IMR-90 (cell line): ENCODE measurements at regions not wholly inside any gene's neighbourhood (a gene's known extent, or its start where the extent isn't known, plus 50 kb on each side); places are given as distances from the start of the nearest gene placed in this dataset.

ENCODE experiments used
- ATAC-seq: fragments of 200-7000 bp; cut with Tn5 transposase; 2 replicates; pipeline ENCODE4 v1.9.1; 2020; ENCODE audit warnings: low read depth, mild to moderate bottlenecking, moderate library complexity
- BruUV-seq: library from RNA; stranded (reverse); fragments of 400-500 nt; replicated peaks from 2 replicates; lab custom pipeline; 2021; lab: Mats Ljungman, UMichigan
- CTCF ChIA-PET: fragments of 300-600 bp; formaldehyde crosslinking; extraction: SDS; loops from one replicate; lab custom pipeline; 2021; ENCODE audit warnings: antibody characterized with exemption; lab: Yijun Ruan, JAX
- POLR2A ChIA-PET: fragments of 300-600 bp; sonication (Branson Sonifier 250); formaldehyde crosslinking; loops from one replicate; lab custom pipeline; 2022; ENCODE audit warnings: antibody characterized with exemption; ENCODE audit not compliant: unreplicated experiment; lab: Charles Lee
- DNase-seq: peaks from one replicate; pipeline ENCODE4 v3.0.0; 2013
- H2AFZ ChIP-seq: replicated peaks from 2 replicates; pipeline ENCODE3; 2013; ENCODE audit warnings: low read length, mild to moderate bottlenecking; ENCODE audit not compliant: poor library complexity
- H2AK5ac ChIP-seq: 2 replicates; pipeline ENCODE4 v1.6.1; 2013; ENCODE audit warnings: low read depth, low read length, inconsistent platforms
- H2AK9ac ChIP-seq: replicated peaks from 2 replicates; pipeline ENCODE3; 2013; ENCODE audit warnings: mild to moderate bottlenecking, low read depth, low read length, moderate library complexity; ENCODE audit not compliant: poor library complexity
- H2BK120ac ChIP-seq: 2 replicates; pipeline ENCODE4 v1.6.1; 2013; ENCODE audit warnings: low read depth, low read length, inconsistent platforms
- H2BK15ac ChIP-seq: 3 replicates; pipeline ENCODE4 v1.6.1; 2013; ENCODE audit warnings: low read depth, low read length, inconsistent platforms
- H2BK20ac ChIP-seq: 2 replicates; pipeline ENCODE4 v1.6.1; 2013; ENCODE audit warnings: low read depth, mild to moderate bottlenecking, inconsistent platforms, low read length, moderate library complexity
- H2BK5ac ChIP-seq: 2 replicates; pipeline ENCODE4 v1.6.1; 2013; ENCODE audit warnings: mild to moderate bottlenecking, low read depth, low read length, inconsistent platforms; ENCODE audit not compliant: poor library complexity, severe bottlenecking
- H3K14ac ChIP-seq: replicated peaks from 2 replicates; pipeline ENCODE4 v1.6.1; 2013; ENCODE audit warnings: low read depth, low read length, inconsistent platforms
- H3K18ac ChIP-seq: 2 replicates; pipeline ENCODE4 v1.6.1; 2013; ENCODE audit warnings: low read depth, low read length, control low read depth
- H3K23ac ChIP-seq: 2 replicates; pipeline ENCODE4 v1.6.1; 2013; ENCODE audit warnings: low read depth, low read length, inconsistent platforms
- H3K27ac ChIP-seq: 2 replicates; pipeline ENCODE4 v1.5.1; 2013; ENCODE audit warnings: mild to moderate bottlenecking, control low read depth, low read length; ENCODE audit not compliant: insufficient read depth
- H3K27me3 ChIP-seq: 2 replicates; pipeline ENCODE4 v1.6.1; 2013; ENCODE audit warnings: low read length; ENCODE audit not compliant: control insufficient read depth, insufficient read depth
- H3K36me3 ChIP-seq: 2 replicates; pipeline ENCODE4 v1.6.1; 2013; ENCODE audit warnings: low read length, mixed read lengths; ENCODE audit not compliant: control insufficient read depth, insufficient read depth
- H3K4ac ChIP-seq: 2 replicates; pipeline ENCODE4 v1.6.1; 2013; ENCODE audit warnings: low read depth, low read length, inconsistent platforms
- H3K4me1 ChIP-seq: 2 replicates; pipeline ENCODE4 v1.6.1; 2013; ENCODE audit warnings: low read length, mixed read lengths; ENCODE audit not compliant: control insufficient read depth, insufficient read depth
- H3K4me2 ChIP-seq: 2 replicates; pipeline ENCODE4 v1.6.1; 2013; ENCODE audit warnings: low read depth, mild to moderate bottlenecking, control low read depth, low read length, moderate library complexity
- H3K4me3 ChIP-seq: 2 replicates; pipeline ENCODE4 v1.5.1; 2013; ENCODE audit warnings: low read depth, mild to moderate bottlenecking, control low read depth, low read length, moderate library complexity; ENCODE audit not compliant: insufficient read depth
- H3K56ac ChIP-seq: 2 replicates; pipeline ENCODE4 v1.6.1; 2013; ENCODE audit warnings: low read length, inconsistent platforms; ENCODE audit not compliant: insufficient read depth; ENCODE audit errors: extremely low read depth
- H3K79me1 ChIP-seq, 2 experiments: 2 replicates each; pipeline ENCODE4 v1.6.1; 2013; ENCODE audit warnings: low read length in 2 of 2, inconsistent platforms in 1 of 2, low read depth in 1 of 2
- H3K9ac ChIP-seq: 2 replicates; pipeline ENCODE4 v1.6.1; 2013; ENCODE audit warnings: low read depth, low read length, control low read depth
- H3K9me1 ChIP-seq: 2 replicates; pipeline ENCODE4 v1.6.1; 2013; ENCODE audit warnings: low read length, inconsistent platforms; ENCODE audit not compliant: insufficient read depth
- H3K9me3 ChIP-seq: 2 replicates; pipeline ENCODE4 v1.6.1; 2013; ENCODE audit warnings: low read length; ENCODE audit not compliant: control insufficient read depth, insufficient read depth
- H4K20me1 ChIP-seq: 2 replicates; pipeline ENCODE4 v1.6.1; 2013; ENCODE audit warnings: low read length, inconsistent platforms; ENCODE audit not compliant: insufficient read depth
- H4K5ac ChIP-seq: 2 replicates; pipeline ENCODE4 v1.6.1; 2013; ENCODE audit warnings: mild to moderate bottlenecking, low read depth, low read length, control low read depth
- H4K8ac ChIP-seq, 2 experiments: 2 replicates each; pipeline ENCODE4 v1.6.1; 2013; ENCODE audit warnings: low read depth in 2 of 2, low read length in 2 of 2, control low read depth in 1 of 2, inconsistent platforms in 1 of 2
- H4K91ac ChIP-seq: 2 replicates; pipeline ENCODE4 v1.6.1; 2013; ENCODE audit warnings: low read depth, low read length, inconsistent platforms; ENCODE audit not compliant: insufficient read depth
- CEBPB ChIP-seq: IDR thresholded peaks from 2 replicates; pipeline ENCODE4 v1.6.1; 2012; ENCODE audit warnings: low read depth, low read length, improper control_type of control experiment
- CHD1 ChIP-seq: IDR thresholded peaks from 2 replicates; pipeline ENCODE4 v1.6.1; 2012; ENCODE audit warnings: low read depth, low read length, improper control_type of control experiment
- MAZ ChIP-seq: IDR thresholded peaks from 2 replicates; pipeline ENCODE4 v1.6.1; 2012; ENCODE audit warnings: low read depth, mild to moderate bottlenecking, low read length, improper control_type of control experiment, moderate library complexity, borderline replicate concordance
- MXI1 ChIP-seq: IDR thresholded peaks from 2 replicates; pipeline ENCODE4 v1.6.1; 2012; ENCODE audit warnings: low read depth, mild to moderate bottlenecking, low read length, moderate library complexity, borderline replicate concordance
- POLR2A ChIP-seq: IDR thresholded peaks from 2 replicates; pipeline ENCODE4 v1.6.1; 2012; ENCODE audit warnings: mild to moderate bottlenecking, low read depth, low read length
- WGBS, 2 experiments: methylation state at CpG; one replicate each; pipeline versions ENCODE4 v1.1.5 to v1.1.7; 2013; ENCODE audit warnings: missing lambda C conversion rate in 2 of 2; ENCODE audit not compliant: insufficient read length in 1 of 2; ENCODE audit errors: extremely low coverage in 2 of 2; 5-methylcytosine and 5-hydroxymethylcytosine counted together
- dilution Hi-C: fragments of 300-500 bp; cut with HindIII; formaldehyde crosslinking; loops from one replicate; pipeline ENCODE4 v1.14.3; 2018; ENCODE audit warnings: low sequenced_read_pairs; ENCODE audit not compliant: unreplicated experiment
- in situ Hi-C: fragments of 300-500 bp; cut with MboI; formaldehyde crosslinking; loops from 3 replicates; pipeline ENCODE4 v1.14.3; 2019; ENCODE audit warnings: low sequenced_read_pairs, inconsistent platforms, mixed read lengths
- intact Hi-C: fragments of 100-400 bp; cut with micrococcal nuclease; formaldehyde crosslinking; loops from 2 replicates; pipeline ENCODE4 v1.10.0; 2022
- TF ChIP-seq, protein P1 (sequence below): conservative IDR thresholded peaks from 2 replicates; pipeline ENCODE4 v1.5.1; 2012; ENCODE audit warnings: mild to moderate bottlenecking, low read depth, low read length, improper control_type of control experiment
- TF ChIP-seq, protein P2 (sequence below): fragments of 150-350 bp; IDR thresholded peaks from 2 replicates; pipeline ENCODE4 v1.6.1; 2017; ENCODE audit warnings: mild to moderate bottlenecking, antibody characterized with exemption, low read length, low read depth

GRCh38 chr4:8726344-8726851, 133.8 kb downstream of the CPZ start:
- no peak overlapping the region for H2BK5ac ChIP-seq
- no peak overlapping the region for H2AK9ac ChIP-seq
- H4K5ac ChIP-seq = no peak overlapping the region
- no peak for DNase-seq
- no peak overlapping the region for H2BK120ac ChIP-seq
- intact Hi-C loops (no loop called here), dilution Hi-C loops (no loop called here), in situ Hi-C loops (no loop called here)
- H2BK15ac ChIP-seq = no peak overlapping the region
- peaks cover 2% of the 10 kb centered on the region; the same call in 1 of the 2 replicates for H3K9me3 ChIP-seq
- no peaks in the 10 kb centered on the region for H3K9me1 ChIP-seq
- no peaks in the 10 kb centered on the region for H4K20me1 ChIP-seq
- no peak overlapping the region for H4K8ac ChIP-seq
- no peak overlapping the region for H2AFZ ChIP-seq
- H3K9ac ChIP-seq = no peak overlapping the region
- no peaks in the 10 kb centered on the region for H3K79me1 ChIP-seq
- H3K27me3 ChIP-seq = peaks cover 2% of the 10 kb centered on the region; the same call in 1 of the 2 replicates
- no TSS peak for BruUV-seq
- TF ChIP-seq, protein P1, sequence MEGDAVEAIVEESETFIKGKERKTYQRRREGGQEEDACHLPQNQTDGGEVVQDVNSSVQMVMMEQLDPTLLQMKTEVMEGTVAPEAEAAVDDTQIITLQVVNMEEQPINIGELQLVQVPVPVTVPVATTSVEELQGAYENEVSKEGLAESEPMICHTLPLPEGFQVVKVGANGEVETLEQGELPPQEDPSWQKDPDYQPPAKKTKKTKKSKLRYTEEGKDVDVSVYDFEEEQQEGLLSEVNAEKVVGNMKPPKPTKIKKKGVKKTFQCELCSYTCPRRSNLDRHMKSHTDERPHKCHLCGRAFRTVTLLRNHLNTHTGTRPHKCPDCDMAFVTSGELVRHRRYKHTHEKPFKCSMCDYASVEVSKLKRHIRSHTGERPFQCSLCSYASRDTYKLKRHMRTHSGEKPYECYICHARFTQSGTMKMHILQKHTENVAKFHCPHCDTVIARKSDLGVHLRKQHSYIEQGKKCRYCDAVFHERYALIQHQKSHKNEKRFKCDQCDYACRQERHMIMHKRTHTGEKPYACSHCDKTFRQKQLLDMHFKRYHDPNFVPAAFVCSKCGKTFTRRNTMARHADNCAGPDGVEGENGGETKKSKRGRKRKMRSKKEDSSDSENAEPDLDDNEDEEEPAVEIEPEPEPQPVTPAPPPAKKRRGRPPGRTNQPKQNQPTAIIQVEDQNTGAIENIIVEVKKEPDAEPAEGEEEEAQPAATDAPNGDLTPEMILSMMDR = no peak
- TF ChIP-seq, protein P2, sequence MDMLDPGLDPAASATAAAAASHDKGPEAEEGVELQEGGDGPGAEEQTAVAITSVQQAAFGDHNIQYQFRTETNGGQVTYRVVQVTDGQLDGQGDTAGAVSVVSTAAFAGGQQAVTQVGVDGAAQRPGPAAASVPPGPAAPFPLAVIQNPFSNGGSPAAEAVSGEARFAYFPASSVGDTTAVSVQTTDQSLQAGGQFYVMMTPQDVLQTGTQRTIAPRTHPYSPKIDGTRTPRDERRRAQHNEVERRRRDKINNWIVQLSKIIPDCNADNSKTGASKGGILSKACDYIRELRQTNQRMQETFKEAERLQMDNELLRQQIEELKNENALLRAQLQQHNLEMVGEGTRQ = no peak
- TF ChIP-seq MXI1 = no peak
- no peak for TF ChIP-seq MAZ
- TF ChIP-seq POLR2A = no peak
- TF ChIP-seq CHD1 = no peak
- TF ChIP-seq CEBPB = no peak
- H3K14ac ChIP-seq = no peak overlapping the region
- no peak overlapping the region for H3K4ac ChIP-seq
- H2AK5ac ChIP-seq = no peak overlapping the region
- H3K27ac ChIP-seq = no peak overlapping the region
- no peaks in the 10 kb centered on the region for H3K36me3 ChIP-seq
- H3K23ac ChIP-seq = no peak overlapping the region
- no peak overlapping the region for H3K18ac ChIP-seq
- no peak overlapping the region for H3K56ac ChIP-seq
- H3K4me1 ChIP-seq = no peaks in the 10 kb centered on the region
- no peak for ATAC-seq
- POLR2A ChIA-PET = no interaction called here
- H4K91ac ChIP-seq = no peak overlapping the region
- WGBS, 2 experiments = 0% methylated on average over 1 of the region's 9 CpGs; no CpG with 5 or more reads in 1 of the 2 experiments
- no peak overlapping the region for H3K4me3 ChIP-seq
- no peak overlapping the region for H2BK20ac ChIP-seq
- CTCF ChIA-PET = no interaction called here
- H3K4me2 ChIP-seq = no peak overlapping the region
